ENCODE measurements at regions not wholly inside any gene's neighbourhood (a gene's known extent, or its start where the extent isn't known, plus 50 kb on each side); places are given as distances from the start of the nearest gene placed in this dataset.
"Not testable (repeated sequence)": the region's sequence is repeated elsewhere in the genome, so short reads cannot be mapped to it uniquely, and the experiment has no call there.

GRCh38 chr11:34793666-34794065 lies 122.5 kb downstream of the APIP start:
- DNase-seq: no peak

GRCh38 chr11:34792814-34793258 lies 123.3 kb downstream of the APIP start:
- DNase-seq: no peak

GRCh38 chr11:34791780-34792542 lies 124.2 kb downstream of the APIP start:
- no peak for DNase-seq

- no peak for DNase-seq
Measured at GRCh38 chr11:34790620-34791019, 125.6 kb downstream of the APIP start.

GRCh38 chr11:34789196-34789834 lies 126.9 kb downstream of the APIP start:
- no peak for DNase-seq

GRCh38 chr11:34788642-34789041 lies 127.5 kb downstream of the APIP start:
- DNase-seq: no peak

- no peak for DNase-seq
Measured at GRCh38 chr11:34787895-34788294, 128.3 kb downstream of the APIP start.

GRCh38 chr11:34787348-34787747 lies 128.8 kb downstream of the APIP start:
- DNase-seq: no peak

GRCh38 chr11:34784318-34784841 lies 131.8 kb downstream of the APIP start:
- DNase-seq: no peak

GRCh38 chr11:34783816-34784317 lies 132.3 kb downstream of the APIP start:
- DNase-seq: no peak

GRCh38 chr11:34781826-34782225 lies 134.4 kb downstream of the APIP start:
- not testable (repeated sequence) for DNase-seq

GRCh38 chr11:34775417-34775888 lies 140.7 kb downstream of the APIP start:
- no peak for DNase-seq

GRCh38 chr11:34774604-34775003 lies 141.6 kb downstream of the APIP start:
- no peak for DNase-seq

GRCh38 chr11:34773826-34774225 lies 142.4 kb downstream of the APIP start:
- DNase-seq: no peak

- no peak for DNase-seq
Measured at GRCh38 chr11:34773211-34773610, 143.0 kb downstream of the APIP start.

- DNase-seq: no peak
Measured at GRCh38 chr11:34770111-34770510, 146.1 kb downstream of the APIP start.

GRCh38 chr11:34769224-34769623 lies 147.0 kb downstream of the APIP start:
- no peak for DNase-seq

- not testable (repeated sequence) for DNase-seq
Measured at GRCh38 chr11:34762625-34763024, 141.7 kb downstream of the EHF start.

GRCh38 chr11:34758262-34758661 lies 137.4 kb downstream of the EHF start:
- no peak for DNase-seq

GRCh38 chr11:34757026-34757451 lies 136.1 kb downstream of the EHF start:
- no peak for DNase-seq

- DNase-seq: no peak
Measured at GRCh38 chr11:34756591-34756990, 135.7 kb downstream of the EHF start.

GRCh38 chr11:34755671-34756070 lies 134.8 kb downstream of the EHF start:
- DNase-seq: no peak

- no peak for DNase-seq
Measured at GRCh38 chr11:34754171-34754823, 133.4 kb downstream of the EHF start.
